ENCODE measurements at regions not wholly inside any gene's neighbourhood (a gene's known extent, or its start where the extent isn't known, plus 50 kb on each side); places are given as distances from the start of the nearest gene placed in this dataset.

DNA sequence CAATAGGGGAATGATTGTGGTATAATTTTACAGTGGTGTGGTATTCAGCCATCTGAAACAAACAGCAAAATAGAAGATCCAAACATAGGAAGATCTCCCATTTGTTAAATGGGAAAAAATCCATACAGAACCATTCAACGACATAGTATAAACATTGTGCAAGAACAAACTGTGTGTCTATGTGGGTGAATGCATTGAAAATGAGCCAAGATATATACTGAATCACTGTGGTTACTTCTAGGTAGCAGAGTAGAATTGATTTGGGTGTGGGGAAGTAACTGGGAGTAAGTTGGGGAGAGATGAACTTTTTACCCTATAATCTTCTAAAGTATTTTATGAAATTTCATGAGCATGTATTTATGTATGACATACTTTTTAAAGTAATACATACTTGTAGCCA, 123.1 kb upstream of the UMPS start:
- no peak for TF ChIP-seq CTCF (IDR thresholded peaks at IDR 0.05)
- TF ChIP-seq POLR2A (IDR thresholded peaks at IDR 0.05) = no peak

Measured in thyroid gland (tissue), 4 donors.